Immature natural killer cell (primary cell): ENCODE measurements at regions not wholly inside any gene's neighbourhood (a gene's known extent, or its start where the extent isn't known, plus 50 kb on each side); places are given as distances from the start of the nearest gene placed in this dataset.

ENCODE experiments used
- DNase-seq, 3 donors: peaks; one replicate each; pipeline ENCODE4 v3.0.0; 2022; ENCODE audit warnings: mixed read lengths in 1 of 3
- H3K27ac Mint-ChIP-seq, 6 donors: one replicate each; pipeline ENCODE4 v1.8.0; 2020; ENCODE audit warnings: mixed read lengths in 6 of 6, mild to moderate bottlenecking in 5 of 6, inconsistent platforms in 4 of 6, moderate library complexity in 3 of 6
- H3K27me3 Mint-ChIP-seq, 3 donors: one replicate each; pipeline ENCODE4 v1.8.0; 2020 to 2021; ENCODE audit warnings: low read depth in 3 of 3, mild to moderate bottlenecking in 3 of 3, mixed read lengths in 3 of 3, moderate library complexity in 3 of 3, inconsistent platforms in 1 of 3
- H3K36me3 Mint-ChIP-seq, 3 donors: one replicate each; pipeline ENCODE4 v1.8.0; 2020; ENCODE audit warnings: mixed read lengths in 3 of 3, inconsistent platforms in 2 of 3, mild to moderate bottlenecking in 2 of 3
- H3K4me1 Mint-ChIP-seq, 2 donors: one replicate each; pipeline ENCODE4 v1.8.0; 2020; ENCODE audit warnings: inconsistent platforms in 2 of 2, mild to moderate bottlenecking in 2 of 2, mixed read lengths in 2 of 2, moderate library complexity in 1 of 2
- H3K4me3 Mint-ChIP-seq, 5 donors: one replicate each; pipeline ENCODE4 v1.8.0; 2020; ENCODE audit warnings: mild to moderate bottlenecking in 5 of 5, mixed read lengths in 5 of 5, inconsistent platforms in 3 of 5, moderate library complexity in 3 of 5
- H3K9me3 Mint-ChIP-seq, 6 donors: one replicate each; pipeline ENCODE4 v1.8.0; 2020; ENCODE audit warnings: mild to moderate bottlenecking in 6 of 6, mixed read lengths in 6 of 6, inconsistent platforms in 4 of 6, moderate library complexity in 3 of 6

DNA sequence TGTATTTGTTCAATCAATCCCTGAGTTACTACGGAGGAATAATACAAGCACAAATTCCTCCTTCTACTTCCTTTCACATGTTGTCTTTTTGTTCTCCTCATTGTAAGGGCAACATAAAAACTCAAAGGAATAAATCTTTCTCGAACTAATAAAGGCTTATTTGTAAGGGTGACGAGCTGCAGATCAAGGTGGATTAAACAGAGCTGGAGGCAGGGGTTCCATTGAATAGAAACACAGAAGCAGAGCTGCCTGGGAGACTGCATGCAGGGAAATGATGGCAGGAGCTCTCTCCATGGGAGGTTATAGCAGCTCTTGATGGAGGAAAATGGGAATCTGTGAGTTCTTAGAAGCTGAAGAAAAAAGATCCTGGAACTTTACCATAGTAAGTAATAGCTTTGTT lies 160.2 kb downstream of the CYYR1 start:
- no peak for DNase-seq
- Mint-ChIP-seq H3K4me3 (no peak overlapping the region), H3K9me3 (peaks cover 0 to 4% (median 0%) of the 10 kb centered on the region in 6 donors), H3K27ac (no peak overlapping the region), H3K4me1 (no peaks in the 10 kb centered on the region), H3K27me3 (peaks cover 0 to 2% (median 0%) of the 10 kb centered on the region in 3 donors), H3K36me3 (no peaks in the 10 kb centered on the region)

DNA sequence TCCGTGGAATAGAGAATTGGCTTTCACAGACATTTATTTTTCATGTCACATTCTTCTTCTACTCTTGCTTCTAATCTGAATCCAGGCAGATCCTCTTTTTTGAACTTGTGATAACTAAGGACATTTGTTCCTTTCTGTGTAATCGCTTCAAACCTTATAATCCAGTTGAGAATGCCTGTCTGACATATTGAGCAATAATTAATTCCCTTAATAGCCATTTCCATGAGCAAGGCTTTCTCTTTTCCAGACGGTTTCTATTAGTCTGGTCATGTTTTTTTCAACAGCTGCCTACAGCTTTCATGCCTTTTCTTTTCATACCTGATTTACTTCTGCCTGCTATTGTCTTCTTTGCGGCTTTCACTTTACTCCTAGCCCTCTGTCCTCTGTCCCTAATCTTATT lies 163.4 kb downstream of the CYYR1 start:
- DNase-seq, result no peak
- Mint-ChIP-seq H3K4me1 (peaks cover 22% of the 10 kb centered on the region in 2 donors), H3K4me3 (no peak overlapping the region), H3K9me3 (peaks cover 0 to 4% (median under 1%) of the 10 kb centered on the region in 6 donors), H3K27ac (no peak overlapping the region), H3K27me3 (peaks cover 0 to 3% (median 0%) of the 10 kb centered on the region in 3 donors), H3K36me3 (no peaks in the 10 kb centered on the region)

DNA sequence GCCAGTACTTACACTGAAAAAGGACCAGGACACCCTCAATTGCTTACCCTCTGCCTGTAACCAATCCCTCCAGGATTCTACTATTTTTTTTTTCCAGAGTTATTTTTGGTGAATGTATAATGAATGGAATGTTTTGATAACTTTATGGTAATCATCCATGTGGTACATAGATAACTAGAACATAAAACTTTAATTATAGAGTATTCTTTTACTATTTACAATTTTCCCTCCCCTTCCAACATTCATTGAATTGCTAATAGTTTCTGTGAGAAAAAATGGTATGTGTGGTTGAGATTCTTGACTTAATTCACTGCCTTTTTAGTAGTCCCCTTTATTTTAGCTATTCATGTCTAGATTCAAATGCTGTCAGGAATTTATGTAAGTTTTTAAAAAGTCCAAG lies 164.6 kb downstream of the CYYR1 start:
- H3K27me3 Mint-ChIP-seq, result peaks cover 0 to 3% (median 0%) of the 10 kb centered on the region in 3 donors
- H3K4me3 Mint-ChIP-seq, result no peak overlapping the region
- peaks cover 0 to 5% (median under 1%) of the 10 kb centered on the region in 6 donors for H3K9me3 Mint-ChIP-seq
- no peak overlapping the region for H3K27ac Mint-ChIP-seq
- H3K4me1 Mint-ChIP-seq, result peaks cover 33 to 34% of the 10 kb centered on the region in 2 donors
- DNase-seq, result no peak
- H3K36me3 Mint-ChIP-seq, result no peaks in the 10 kb centered on the region

DNA sequence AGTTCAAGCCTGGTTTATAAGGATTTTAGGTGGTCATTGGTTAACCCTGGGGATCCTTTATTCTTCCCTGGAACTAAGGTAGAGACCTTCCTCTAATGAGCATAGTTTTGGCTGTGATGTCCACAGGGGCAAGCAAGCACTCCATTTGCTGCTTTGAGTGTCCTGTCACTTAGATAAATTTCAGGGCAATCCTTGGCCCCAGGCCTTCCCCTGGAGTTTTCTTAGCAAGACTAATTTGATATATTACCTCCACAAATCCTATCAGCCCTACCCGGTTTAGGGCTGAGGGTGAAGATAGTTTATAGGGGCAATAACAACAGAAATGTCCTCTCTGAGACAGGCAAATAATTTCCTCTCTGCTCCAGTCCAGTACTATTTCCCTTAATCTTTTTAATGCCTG lies 166.6 kb downstream of the CYYR1 start:
- H3K4me1 Mint-ChIP-seq, result peaks cover 38 to 39% of the 10 kb centered on the region in 2 donors
- H3K36me3 Mint-ChIP-seq, result no peaks in the 10 kb centered on the region
- peaks cover 0 to 3% (median 0%) of the 10 kb centered on the region in 6 donors for H3K9me3 Mint-ChIP-seq
- H3K4me3 Mint-ChIP-seq, result peak overlapping the region in 4 of 5 donors; percentile 74 to 93 (median 81)
- no peak for DNase-seq
- peaks cover 0 to 3% (median 1%) of the 10 kb centered on the region in 3 donors for H3K27me3 Mint-ChIP-seq
- peak overlapping the region in 2 of 6 donors; percentile 53 to 79 for H3K27ac Mint-ChIP-seq

DNA sequence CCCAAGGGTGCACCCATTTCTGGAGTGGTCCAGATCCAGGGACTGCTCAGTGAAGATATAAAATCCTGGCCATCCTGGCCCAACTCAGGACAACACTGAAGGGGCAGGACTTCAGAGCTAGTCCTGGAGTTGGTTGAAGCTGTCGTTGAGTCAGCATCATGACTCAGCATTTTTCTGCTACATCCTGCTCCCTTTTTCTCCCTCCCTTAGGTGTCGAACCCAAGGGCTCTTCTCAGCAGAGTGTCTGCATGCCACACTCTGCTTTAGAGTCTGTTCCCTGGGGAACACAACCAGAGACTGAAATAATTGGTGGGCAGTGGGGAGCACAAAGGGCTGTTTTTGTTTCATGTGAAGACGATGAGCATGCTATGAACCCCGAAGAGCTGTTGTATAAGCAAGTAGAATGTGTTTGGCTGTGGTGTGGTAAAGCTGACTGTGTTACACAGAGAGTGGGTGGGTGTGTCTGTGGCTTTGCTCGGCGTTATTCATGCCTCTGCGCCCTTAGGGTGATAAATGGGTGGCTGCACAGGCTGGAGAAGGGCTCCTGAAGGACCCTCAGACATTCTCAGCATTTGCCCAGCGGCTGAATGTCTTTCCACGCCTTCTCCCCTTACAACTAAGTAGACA lies 167.2 kb downstream of the CYYR1 start:
- Mint-ChIP-seq H3K27ac (peak overlapping the region; percentile 19 to 79 (median 52)), H3K9me3 (peaks cover 0 to 3% (median 0%) of the 10 kb centered on the region in 6 donors), H3K36me3 (no peaks in the 10 kb centered on the region), H3K27me3 (peaks cover 0 to 3% (median 1%) of the 10 kb centered on the region in 3 donors), H3K4me3 (peak overlapping the region; percentile 62 to 93 (median 78)), H3K4me1 (peaks cover 38 to 39% of the 10 kb centered on the region in 2 donors)
- DNase-seq, result peak; percentile 35 to 44 (median 42)

DNA sequence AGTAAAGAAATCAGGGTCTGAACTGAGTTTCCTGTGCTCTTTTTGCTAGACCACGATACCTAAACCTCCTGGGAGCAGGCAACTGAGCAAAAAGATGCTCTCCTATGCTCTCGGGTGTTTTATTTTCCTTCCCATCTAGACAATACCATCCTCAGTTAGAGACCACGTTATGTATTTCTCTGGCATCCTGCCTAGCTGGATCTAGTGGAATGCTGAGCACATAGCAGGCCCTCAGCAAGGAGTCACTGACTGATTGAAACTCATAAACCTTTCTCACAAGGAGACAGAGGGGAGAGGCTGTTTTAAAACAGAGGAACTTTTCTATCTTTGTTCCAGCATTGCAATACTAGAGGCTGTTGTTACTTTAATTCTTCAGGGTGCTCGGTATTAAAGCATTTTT lies 168.0 kb downstream of the CYYR1 start:
- Mint-ChIP-seq H3K27ac (peak overlapping the region in 2 of 6 donors; percentile 46 to 50), H3K36me3 (no peaks in the 10 kb centered on the region), H3K27me3 (peaks cover 0 to 2% (median 1%) of the 10 kb centered on the region in 3 donors), H3K9me3 (peaks cover 0 to 2% (median 0%) of the 10 kb centered on the region in 6 donors), H3K4me1 (peaks cover 39 to 40% of the 10 kb centered on the region in 2 donors), H3K4me3 (peak overlapping the region; percentile 62 to 93 (median 78))
- no peak for DNase-seq

DNA sequence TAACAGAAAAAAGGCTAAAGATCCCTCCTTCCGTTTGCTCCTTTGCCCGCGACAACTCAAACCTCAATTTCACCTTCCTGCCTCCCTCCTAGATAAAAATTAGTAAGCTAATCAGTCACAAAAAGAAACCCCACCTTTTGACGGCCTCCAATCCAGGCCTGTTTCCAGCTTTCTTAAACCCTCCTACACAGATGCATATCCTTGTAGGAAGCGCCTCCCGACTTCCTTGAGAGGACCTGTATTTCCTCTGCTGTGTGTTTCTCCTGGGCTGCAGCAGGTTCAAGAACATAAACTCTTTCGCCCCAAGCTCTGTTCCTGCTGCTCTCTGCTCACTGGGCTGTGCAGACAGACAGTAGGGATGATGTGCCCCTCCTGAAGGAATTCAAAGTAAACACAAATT lies 168.8 kb downstream of the CYYR1 start:
- Mint-ChIP-seq H3K4me3 (peak overlapping the region in 1 of 5 donors; percentile 13), H3K27ac (no peak overlapping the region), H3K9me3 (peaks cover 0 to 2% (median 0%) of the 10 kb centered on the region in 6 donors)

DNA sequence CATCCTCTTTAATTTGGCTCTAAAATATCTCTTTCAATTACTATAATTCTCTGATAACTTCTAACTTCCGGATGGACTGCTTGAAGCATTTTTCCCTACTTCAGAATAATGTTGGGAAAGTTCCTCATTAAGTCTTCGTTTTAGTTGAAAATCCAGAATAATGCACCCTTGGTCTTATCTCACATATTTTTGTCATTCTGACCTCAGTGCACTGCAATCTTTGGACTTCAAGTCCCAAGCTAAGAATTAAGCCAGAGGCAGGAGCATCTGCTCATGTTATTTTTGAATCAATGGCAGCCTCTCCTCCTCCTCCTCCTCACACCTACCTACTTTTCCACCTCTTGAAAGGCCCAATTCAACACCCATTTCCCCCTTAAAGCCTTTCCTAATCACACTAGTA lies 169.8 kb downstream of the CYYR1 start:
- peak overlapping the region in 1 of 5 donors; percentile 16 for H3K4me3 Mint-ChIP-seq
- no peak for DNase-seq
- no peak overlapping the region for H3K27ac Mint-ChIP-seq
- no peaks in the 10 kb centered on the region for H3K36me3 Mint-ChIP-seq
- peaks cover 39 to 42% of the 10 kb centered on the region in 2 donors for H3K4me1 Mint-ChIP-seq
- peaks cover 0 to 2% (median 0%) of the 10 kb centered on the region in 6 donors for H3K9me3 Mint-ChIP-seq
- peaks cover 0 to 3% (median 3%) of the 10 kb centered on the region in 3 donors for H3K27me3 Mint-ChIP-seq

More for the DNA sequence above, 168.8 kb downstream of the CYYR1 start:
- H3K4me1 Mint-ChIP-seq, result peaks cover 39 to 42% of the 10 kb centered on the region in 2 donors
- H3K36me3 Mint-ChIP-seq, result no peaks in the 10 kb centered on the region
- DNase-seq, result no peak
- peaks cover 0 to 3% (median 1%) of the 10 kb centered on the region in 3 donors for H3K27me3 Mint-ChIP-seq

DNA sequence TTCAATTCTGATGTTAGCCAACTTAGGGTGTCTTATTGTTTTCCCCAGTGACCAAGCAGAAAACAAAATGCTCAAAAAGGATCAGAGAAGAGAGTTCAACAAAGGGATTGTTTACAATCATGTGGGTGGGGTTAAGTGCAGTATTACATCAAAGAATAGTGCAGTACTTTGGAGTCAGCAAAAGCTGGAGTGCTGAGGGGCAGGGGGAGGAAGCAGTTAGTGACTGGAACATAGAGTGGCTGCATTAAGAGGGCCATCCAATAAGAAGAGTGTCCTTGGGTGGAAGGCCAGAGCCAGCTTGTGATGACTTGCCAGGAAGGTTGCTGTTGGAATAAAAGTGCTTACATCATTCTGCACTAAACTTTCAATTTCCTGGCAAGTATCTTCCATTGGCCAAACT lies 175.5 kb downstream of the CYYR1 start:
- DNase-seq, result no peak
- Mint-ChIP-seq H3K4me1 (peaks cover 0 to 5% of the 10 kb centered on the region in 2 donors), H3K27ac (no peak overlapping the region), H3K36me3 (no peaks in the 10 kb centered on the region), H3K4me3 (no peak overlapping the region), H3K27me3 (peaks cover 0 to 3% (median 1%) of the 10 kb centered on the region in 3 donors), H3K9me3 (no peaks in the 10 kb centered on the region)

DNA sequence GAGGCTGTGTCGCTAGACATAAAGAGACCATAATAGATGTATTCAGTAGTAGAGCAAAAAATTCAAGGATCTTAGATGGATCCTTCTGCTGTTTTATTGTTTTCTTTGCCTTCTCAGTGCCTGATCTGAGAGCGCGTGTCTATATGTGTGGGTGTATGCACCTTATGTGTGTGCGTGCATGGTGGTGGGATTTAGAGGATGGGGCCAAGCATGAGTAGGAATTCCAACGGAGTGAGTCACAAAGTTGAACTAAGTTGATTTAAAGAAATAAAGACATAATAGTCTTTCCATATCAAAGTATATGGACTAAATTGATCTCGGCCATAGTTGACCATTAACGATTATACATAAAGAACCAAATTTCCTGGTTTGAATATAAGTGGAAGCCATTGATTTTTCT lies 178.7 kb downstream of the CYYR1 start:
- H3K9me3 Mint-ChIP-seq, result peaks cover 0 to 1% (median 0%) of the 10 kb centered on the region in 6 donors
- peaks cover 0 to 4% (median 0%) of the 10 kb centered on the region in 3 donors for H3K27me3 Mint-ChIP-seq
- no peaks in the 10 kb centered on the region for H3K36me3 Mint-ChIP-seq
- peaks cover 0 to 7% of the 10 kb centered on the region in 2 donors for H3K4me1 Mint-ChIP-seq
- DNase-seq, result no peak
- H3K27ac Mint-ChIP-seq, result no peak overlapping the region
- no peak overlapping the region for H3K4me3 Mint-ChIP-seq

DNA sequence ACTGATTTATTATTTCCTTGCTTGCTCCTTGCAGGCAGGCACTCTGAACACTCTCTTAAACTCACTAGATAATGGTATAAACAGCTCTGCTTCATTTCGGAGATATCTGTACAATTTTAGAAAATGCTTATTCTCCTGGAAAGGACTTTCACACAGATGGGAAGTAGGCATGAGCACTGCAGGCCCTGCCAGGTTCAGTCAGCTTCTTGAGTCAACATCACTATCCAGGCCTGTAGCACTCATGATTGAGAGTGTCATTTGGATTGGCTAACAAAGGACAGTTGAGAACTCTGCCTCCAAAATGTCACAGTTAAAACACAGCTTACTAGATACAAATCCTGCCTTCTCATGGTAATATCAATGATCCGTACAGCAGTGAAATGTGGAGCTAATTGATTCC lies 181.9 kb downstream of the CYYR1 start:
- Mint-ChIP-seq H3K27me3 (peaks cover 0 to 3% (median 0%) of the 10 kb centered on the region in 3 donors), H3K27ac (no peak overlapping the region), H3K4me3 (no peak overlapping the region), H3K36me3 (no peaks in the 10 kb centered on the region), H3K9me3 (peaks cover 0 to 2% (median 0%) of the 10 kb centered on the region in 6 donors), H3K4me1 (peaks cover 0 to 7% of the 10 kb centered on the region in 2 donors)
- no peak for DNase-seq

DNA sequence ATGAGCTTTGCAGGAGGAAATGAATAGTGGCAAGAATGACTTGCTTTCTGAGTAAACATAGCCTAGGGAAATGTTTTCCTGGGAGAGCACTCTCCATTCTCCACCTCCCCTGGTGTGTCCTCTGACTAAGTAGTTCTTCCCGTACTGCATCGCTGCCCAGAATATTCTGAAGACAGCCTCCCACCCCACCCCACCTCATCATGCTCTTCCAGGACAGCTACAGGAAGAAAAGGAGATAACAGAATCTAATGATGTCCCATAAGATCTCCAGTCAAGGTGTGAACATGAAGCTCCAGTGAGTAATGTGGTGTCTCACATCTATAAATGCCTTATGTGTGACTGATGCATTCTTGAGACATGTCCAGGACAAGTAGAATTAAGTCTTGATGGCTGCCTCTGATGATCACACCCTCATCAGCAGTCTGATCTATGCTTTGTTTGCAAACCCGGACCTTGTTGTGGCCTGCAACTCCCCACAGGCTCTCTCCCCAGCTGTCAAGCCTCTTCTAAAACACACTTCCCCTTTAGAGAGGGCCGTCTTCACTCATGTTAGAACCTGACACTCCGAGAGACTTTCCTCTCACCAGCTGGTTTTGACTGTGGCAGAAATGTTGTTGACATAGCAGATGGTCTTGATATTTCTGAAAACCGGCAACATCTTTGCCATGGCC lies 183.0 kb downstream of the CYYR1 start:
- DNase-seq, result no peak
- peak overlapping the region in 1 of 6 donors; percentile 29 for H3K27ac Mint-ChIP-seq
- H3K4me1 Mint-ChIP-seq, result peaks cover 0 to 7% of the 10 kb centered on the region in 2 donors
- peaks cover 0 to 3% (median 0%) of the 10 kb centered on the region in 3 donors for H3K27me3 Mint-ChIP-seq
- H3K4me3 Mint-ChIP-seq, result no peak overlapping the region
- no peaks in the 10 kb centered on the region for H3K36me3 Mint-ChIP-seq
- peaks cover 0 to 7% (median 2%) of the 10 kb centered on the region in 6 donors for H3K9me3 Mint-ChIP-seq

DNA sequence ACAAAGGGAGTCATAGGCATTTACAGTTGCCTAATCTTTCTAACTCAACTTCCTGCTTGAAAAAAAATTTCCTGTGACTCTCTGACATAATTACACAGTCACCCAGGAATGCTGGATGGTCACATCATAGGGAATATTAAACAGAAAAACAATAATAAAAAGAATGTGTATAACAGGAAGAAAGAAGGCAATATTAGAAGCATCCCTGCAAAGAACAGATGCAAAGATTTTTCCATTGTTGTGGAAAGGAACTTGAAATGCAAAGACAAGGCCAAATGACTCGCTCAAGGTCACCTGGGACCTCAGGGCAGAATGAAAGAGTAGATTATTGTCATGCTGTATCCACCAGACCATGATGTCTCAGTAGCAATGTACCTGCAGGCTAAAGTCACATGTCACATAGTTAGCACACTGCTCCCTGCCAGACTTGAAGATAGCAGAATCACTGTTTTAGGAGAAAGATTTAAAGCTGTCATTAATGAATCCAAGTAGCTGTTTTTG lies 184.3 kb downstream of the CYYR1 start:
- peaks cover 0 to 3% (median 0%) of the 10 kb centered on the region in 3 donors for H3K27me3 Mint-ChIP-seq

DNA sequence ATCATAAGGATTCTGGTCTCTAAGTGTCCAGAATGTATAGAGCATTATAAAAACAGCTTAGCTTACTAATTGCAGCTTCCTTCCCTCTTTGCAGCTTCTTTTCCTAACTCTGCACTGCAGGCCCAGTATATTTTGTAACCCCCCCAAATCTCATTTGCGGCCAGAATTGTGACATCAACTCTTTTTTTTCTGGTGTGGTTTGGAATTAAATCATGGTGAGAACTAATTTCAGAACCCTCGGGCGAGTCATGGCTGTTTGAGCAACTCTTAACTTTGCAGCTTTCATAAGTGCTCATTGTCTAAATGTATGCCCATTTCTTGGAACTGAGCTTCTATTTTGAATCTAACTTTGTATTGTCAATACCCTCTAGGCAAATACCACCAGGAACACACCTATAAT lies 187.4 kb downstream of the CYYR1 start:
- H3K36me3 Mint-ChIP-seq, result no peaks in the 10 kb centered on the region
- no peak overlapping the region for H3K4me3 Mint-ChIP-seq
- no peaks in the 10 kb centered on the region for H3K27me3 Mint-ChIP-seq
- H3K4me1 Mint-ChIP-seq, result peaks cover 0 to 7% of the 10 kb centered on the region in 2 donors
- no peak for DNase-seq
- peaks cover 0 to 7% (median 2%) of the 10 kb centered on the region in 6 donors for H3K9me3 Mint-ChIP-seq
- H3K27ac Mint-ChIP-seq, result no peak overlapping the region

More for the DNA sequence above, 184.3 kb downstream of the CYYR1 start:
- peaks cover 0 to 7% (median 2%) of the 10 kb centered on the region in 6 donors for H3K9me3 Mint-ChIP-seq
- peaks cover 0 to 7% of the 10 kb centered on the region in 2 donors for H3K4me1 Mint-ChIP-seq
- H3K4me3 Mint-ChIP-seq, result no peak overlapping the region
- H3K36me3 Mint-ChIP-seq, result no peaks in the 10 kb centered on the region
- no peak for DNase-seq
- no peak overlapping the region for H3K27ac Mint-ChIP-seq
